HG02852 (cell line): ENCODE measurements at regions not wholly inside any gene's neighbourhood (a gene's known extent, or its start where the extent isn't known, plus 50 kb on each side); places are given as distances from the start of the nearest gene placed in this dataset.
"Not testable (repeated sequence)": the region's sequence is repeated elsewhere in the genome, so short reads cannot be mapped to it uniquely, and the experiment has no call there.

Experiments used
- ATAC-seq: cut with Tn5 transposase; IDR thresholded peaks from one replicate; pipeline ENCODE4 v1.9.1; 2021; ENCODE audit warnings: mild to moderate bottlenecking, moderate library complexity; ENCODE audit not compliant: unreplicated experiment

- ATAC-seq = no peak
Observed at GRCh38 chr10:117492504-117492903, 50.0 kb upstream of the EMX2 start.

- no peak for ATAC-seq
Observed at GRCh38 chr10:117488004-117488403, 54.5 kb upstream of the EMX2 start.

GRCh38 chr10:117486606-117487005, 55.9 kb upstream of the EMX2 start:
- ATAC-seq = no peak

GRCh38 chr10:117483056-117483590, 59.4 kb upstream of the EMX2 start:
- ATAC-seq = no peak

GRCh38 chr10:117481011-117481410, 61.5 kb upstream of the EMX2 start:
- ATAC-seq = not testable (repeated sequence)

- no peak for ATAC-seq
Observed at GRCh38 chr10:117480097-117480496, 62.4 kb upstream of the EMX2 start.

- no peak for ATAC-seq
Observed at GRCh38 chr10:117477961-117478670, 64.4 kb upstream of the EMX2 start.

GRCh38 chr10:117477211-117477947, 65.2 kb upstream of the EMX2 start:
- no peak for ATAC-seq

- ATAC-seq = no peak
Observed at GRCh38 chr10:117476716-117477115, 65.8 kb upstream of the EMX2 start.

- ATAC-seq = no peak
Observed at GRCh38 chr10:117476281-117476680, 66.3 kb upstream of the EMX2 start.

GRCh38 chr10:117472872-117473271, 69.7 kb upstream of the EMX2 start:
- ATAC-seq = no peak

GRCh38 chr10:117471344-117471874, 71.1 kb upstream of the EMX2 start:
- no peak for ATAC-seq

GRCh38 chr10:117470733-117471132, 71.8 kb upstream of the EMX2 start:
- ATAC-seq = no peak

- ATAC-seq = no peak
Observed at GRCh38 chr10:117468665-117469064, 73.9 kb upstream of the EMX2 start.

GRCh38 chr10:117464176-117464575, 78.4 kb upstream of the EMX2 start:
- no peak for ATAC-seq

- no peak for ATAC-seq
Observed at GRCh38 chr10:117463545-117463920, 79.0 kb upstream of the EMX2 start.

- no peak for ATAC-seq
Observed at GRCh38 chr10:117462816-117463544, 79.6 kb upstream of the EMX2 start.

GRCh38 chr10:117462424-117462792, 80.1 kb upstream of the EMX2 start:
- ATAC-seq = no peak

- ATAC-seq = no peak
Observed at GRCh38 chr10:117461766-117462423, 80.7 kb upstream of the EMX2 start.

GRCh38 chr10:117460846-117461765, 81.4 kb upstream of the EMX2 start:
- no peak for ATAC-seq
